B cell (primary cell): ENCODE measurements at regions not wholly inside any gene's neighbourhood (a gene's known extent, or its start where the extent isn't known, plus 50 kb on each side); places are given as distances from the start of the nearest gene placed in this dataset.

Experiments
- ATAC-seq: fragments of 200-7000 bp; cut with Tn5 transposase; one replicate; pipeline ENCODE4 v1.10.0; 2021; ENCODE audit warnings: low read depth, mild to moderate bottlenecking, moderate number of reproducible peaks, moderate library complexity
- CTCF ChIA-PET: fragments of 350-600 bp; sonication (Branson Sonifier 250); formaldehyde crosslinking; loops from one replicate; lab custom pipeline; 2021; ENCODE audit warnings: antibody characterized with exemption, inconsistent platforms; lab: Charles Lee
- POLR2A ChIA-PET: fragments of 350-600 bp; sonication (Branson Sonifier 250); formaldehyde crosslinking; loops from one replicate; lab custom pipeline; 2021; ENCODE audit warnings: antibody characterized with exemption; lab: Charles Lee
- DNase-seq: peaks from one replicate; pipeline ENCODE4 v3.0.0; 2013
- H2AFZ ChIP-seq: 2 replicates; pipeline ENCODE4 v1.6.1; 2012; ENCODE audit warnings: mild to moderate bottlenecking, low read depth, low read length; ENCODE audit not compliant: insufficient read depth, poor library complexity, severe bottlenecking
- H3K27ac ChIP-seq, 2 donors: 1 replicate in 1 of 2; 2 replicates in 1 of 2; pipeline ENCODE4 v1.5.1; 2012 to 2013; ENCODE audit warnings: low read length in 2 of 2, mild to moderate bottlenecking in 2 of 2, moderate library complexity in 1 of 2
- H3K27me3 ChIP-seq, 4 experiments: fragments of 200-600 bp in 1 of 4; sonication (generic) in 1 of 4; replicated peaks in 1 of 4; 1 replicate in 2 of 4; 2 replicates in 2 of 4; pipeline versions ENCODE4 v1.6.1 to v1.7.0; 2013 to 2016; ENCODE audit warnings: low read length in 3 of 4, mild to moderate bottlenecking in 2 of 4, mixed read lengths in 1 of 4, moderate library complexity in 1 of 4; ENCODE audit not compliant: insufficient read depth in 4 of 4, control insufficient read depth in 3 of 4; ENCODE audit errors: control extremely low read depth in 1 of 4
- H3K36me3 ChIP-seq, 2 experiments: replicated peaks in 1 of 2; 1 replicate in 1 of 2; 2 replicates in 1 of 2; pipeline versions ENCODE4 v1.6.1 to v1.7.1; 2013; ENCODE audit warnings: low read length in 1 of 2; ENCODE audit not compliant: insufficient read depth in 2 of 2, control insufficient read depth in 1 of 2; ENCODE audit errors: control extremely low read depth in 1 of 2, extremely low read depth in 1 of 2
- H3K4me1 ChIP-seq, 2 donors: fragments of 200-600 bp in 1 of 2; sonication (generic) in 1 of 2; 1 replicate in 1 of 2; 2 replicates in 1 of 2; pipeline versions ENCODE4 v1.5.1 to v1.6.1; 2013 to 2017; ENCODE audit warnings: low read length in 2 of 2; ENCODE audit not compliant: control insufficient read depth in 2 of 2, insufficient read depth in 2 of 2
- H3K4me2 ChIP-seq: replicated peaks from 2 replicates; pipeline ENCODE3; 2012; ENCODE audit warnings: mild to moderate bottlenecking, low read depth, low read length; ENCODE audit not compliant: poor library complexity, severe bottlenecking
- H3K4me3 ChIP-seq, 5 experiments: fragments of 200-600 bp in 1 of 5; sonication (generic) in 1 of 5; 1 replicate in 3 of 5; 2 replicates in 2 of 5; pipeline versions ENCODE4 v1.5.1 to v1.7.0; 2011 to 2016; ENCODE audit warnings: low read length in 4 of 5, mild to moderate bottlenecking in 4 of 5, low read depth in 2 of 5, control low read depth in 1 of 5, moderate library complexity in 1 of 5; ENCODE audit not compliant: insufficient read depth in 1 of 5; ENCODE audit errors: control extremely low read depth in 1 of 5, extremely low read depth in 1 of 5
- H3K79me2 ChIP-seq: fragments of 200-600 bp; sonication (generic); one replicate; pipeline ENCODE4 v1.6.0; 2016; ENCODE audit warnings: low read length; ENCODE audit not compliant: control insufficient read depth, insufficient read depth
- H3K9ac ChIP-seq: fragments of 200-600 bp; sonication (generic); 2 replicates; pipeline ENCODE4 v1.6.1; 2017; ENCODE audit warnings: mild to moderate bottlenecking, low read length, moderate library complexity
- H3K9me3 ChIP-seq, 3 donors: one replicate each; pipeline versions ENCODE4 v1.6.1 to v1.7.1; 2013; ENCODE audit warnings: low read length in 2 of 3; ENCODE audit not compliant: control insufficient read depth in 2 of 3, insufficient read depth in 1 of 3; ENCODE audit errors: control extremely low read depth in 1 of 3
- H4K20me1 ChIP-seq: 2 replicates; pipeline ENCODE4 v1.6.0; 2012; ENCODE audit warnings: mild to moderate bottlenecking, low read length; ENCODE audit not compliant: insufficient read depth, control insufficient read depth, poor library complexity, severe bottlenecking
- H3K27ac Mint-ChIP-seq: one replicate; pipeline ENCODE4 v1.8.0; 2021; ENCODE audit warnings: mixed read lengths
- H3K27me3 Mint-ChIP-seq: one replicate; pipeline ENCODE4 v1.8.0; 2021; ENCODE audit warnings: mixed read lengths
- H3K4me1 Mint-ChIP-seq: one replicate; pipeline ENCODE4 v1.8.0; 2021; ENCODE audit warnings: mixed read lengths
- H3K4me3 Mint-ChIP-seq: one replicate; pipeline ENCODE4 v1.8.0; 2021; ENCODE audit warnings: mixed read lengths
- H3K9me3 Mint-ChIP-seq: one replicate; pipeline ENCODE4 v1.8.0; 2022; ENCODE audit warnings: mixed read lengths; ENCODE audit not compliant: insufficient read depth
- CTCF ChIP-seq: fragments of 200-600 bp; IDR thresholded peaks from one replicate; pipeline ENCODE4 v1.8.0; 2022; ENCODE audit warnings: antibody characterized with exemption, mild to moderate bottlenecking
- EZH2 ChIP-seq: IDR thresholded peaks from 2 replicates; pipeline ENCODE4 v1.6.1; 2012; ENCODE audit warnings: borderline replicate concordance, low read depth, mild to moderate bottlenecking, moderate library complexity, low read length; ENCODE audit not compliant: insufficient read depth, poor library complexity, severe bottlenecking
- WGBS: methylation state at CpG from one replicate; pipeline ENCODE4 v1.1.5; 2013; ENCODE audit warnings: missing lambda C conversion rate; ENCODE audit not compliant: insufficient coverage; 5-methylcytosine and 5-hydroxymethylcytosine counted together
- intact Hi-C: fragments of 100-400 bp; cut with micrococcal nuclease; formaldehyde crosslinking; loops from one replicate; pipeline ENCODE4 v1.10.0; 2022

DNA sequence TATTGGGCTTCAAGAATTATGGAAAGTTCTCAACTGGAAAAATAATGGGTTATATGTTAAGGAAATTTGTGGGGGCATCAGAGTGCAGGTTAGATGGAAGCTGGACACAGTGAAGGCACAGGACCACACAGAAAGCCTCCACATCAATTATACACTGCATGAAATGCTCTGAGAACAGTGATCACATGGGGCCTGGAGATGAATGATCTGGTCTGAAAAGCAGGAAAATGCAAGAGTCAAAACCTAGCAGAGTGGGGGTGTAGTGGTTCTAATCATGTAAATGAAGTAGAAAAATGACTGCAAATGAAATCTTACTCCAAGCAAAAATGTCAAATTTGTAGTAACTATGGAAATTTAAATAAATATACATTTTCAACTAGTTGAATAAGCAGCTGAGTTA is 123.6 kb downstream of the TUSC7 start:
- no peak for DNase-seq
- Histone ChIP-seq H3K4me1 (no peaks in the 10 kb centered on the region), H3K9me3 (no peaks in the 10 kb centered on the region), H2AFZ (no peak overlapping the region), H3K9ac (no peak overlapping the region), H3K4me3 (no peak overlapping the region), H3K27me3 (no peaks in the 10 kb centered on the region), H3K4me2 (no peak overlapping the region), H3K79me2 (no peaks in the 10 kb centered on the region), H3K27ac (no peak overlapping the region), H3K36me3 (no peaks in the 10 kb centered on the region), H4K20me1 (no peaks in the 10 kb centered on the region)
- Mint-ChIP-seq H3K4me3 (no peak overlapping the region), H3K9me3 (no peaks in the 10 kb centered on the region), H3K27me3 (no peaks in the 10 kb centered on the region), H3K27ac (no peak overlapping the region), H3K4me1 (no peaks in the 10 kb centered on the region)
- TF ChIP-seq EZH2 (no peak), CTCF (no peak)
- ATAC-seq = no peak
- intact Hi-C loops = no loop called here
- CTCF ChIA-PET = no interaction called here
- POLR2A ChIA-PET = no interaction called here

GRCh38 chr3:116834816-116835215 is 125.2 kb downstream of the TUSC7 start:
- no CpG with 5 or more reads among the region's 1 CpG for WGBS
- no peak overlapping the region for H3K27ac ChIP-seq
- no peak for TF ChIP-seq CTCF
- no peak for TF ChIP-seq EZH2
- H3K79me2 ChIP-seq = no peaks in the 10 kb centered on the region
- intact Hi-C loops = no loop called here
- CTCF ChIA-PET = no interaction called here
- Mint-ChIP-seq H3K9me3 (no peaks in the 10 kb centered on the region), H3K4me3 (no peak overlapping the region), H3K27me3 (peaks cover under 1% of the 10 kb centered on the region), H3K4me1 (no peaks in the 10 kb centered on the region), H3K27ac (no peak overlapping the region)
- no peak overlapping the region for H3K4me2 ChIP-seq
- no peaks in the 10 kb centered on the region for H3K4me1 ChIP-seq
- DNase-seq = no peak
- H3K36me3 ChIP-seq = no peaks in the 10 kb centered on the region
- H3K9me3 ChIP-seq = no peaks in the 10 kb centered on the region
- H2AFZ ChIP-seq = no peak overlapping the region
- POLR2A ChIA-PET = no interaction called here
- no peaks in the 10 kb centered on the region for H3K27me3 ChIP-seq
- no peak for ATAC-seq
- no peaks in the 10 kb centered on the region for H4K20me1 ChIP-seq
- H3K9ac ChIP-seq = no peak overlapping the region
- no peak overlapping the region for H3K4me3 ChIP-seq
